ENCODE measurements at regions not wholly inside any gene's neighbourhood (a gene's known extent, or its start where the extent isn't known, plus 50 kb on each side); places are given as distances from the start of the nearest gene placed in this dataset.
A peak's percentile ranks its signal among the peaks of the same experiment; 100 is the strongest.
"Not testable (repeated sequence)": the region's sequence is repeated elsewhere in the genome, so short reads cannot be mapped to it uniquely, and the experiment has no call there.

DNA sequence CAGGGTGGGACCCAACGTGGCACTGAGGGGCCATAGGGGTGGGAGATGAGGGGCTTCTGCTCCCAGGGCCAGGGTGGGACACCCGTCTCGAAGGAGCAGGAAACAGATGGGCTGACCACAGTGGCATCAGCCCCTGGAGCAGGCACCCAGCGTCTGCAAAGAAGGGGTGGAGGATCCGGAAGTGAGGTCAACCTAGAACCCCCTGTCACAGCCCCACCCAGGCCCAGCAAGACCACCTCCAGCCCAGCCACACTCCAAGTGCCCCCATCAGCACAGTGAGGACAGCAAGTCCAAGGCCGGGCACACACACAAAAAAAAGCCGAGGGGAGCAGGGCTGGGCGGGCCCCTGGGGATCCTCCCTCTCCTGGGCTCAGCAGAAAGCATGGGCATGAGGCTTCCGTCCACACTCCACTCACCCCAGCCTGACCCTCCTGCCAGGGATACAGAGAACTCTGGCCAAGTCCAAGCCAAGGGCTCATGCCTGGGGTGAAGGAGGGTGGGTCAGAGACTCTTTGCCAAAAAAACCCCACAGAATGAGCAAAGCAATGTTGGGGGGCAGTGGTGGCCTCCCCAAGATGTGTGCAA is 111.0 kb downstream of the FOXL3 start:
- DNase-seq (peak in 1 of 2 donors; percentile 17), ATAC-seq (no peak)
- intact Hi-C loops (cut with DNase I, micrococcal nuclease): no loop called here

DNA sequence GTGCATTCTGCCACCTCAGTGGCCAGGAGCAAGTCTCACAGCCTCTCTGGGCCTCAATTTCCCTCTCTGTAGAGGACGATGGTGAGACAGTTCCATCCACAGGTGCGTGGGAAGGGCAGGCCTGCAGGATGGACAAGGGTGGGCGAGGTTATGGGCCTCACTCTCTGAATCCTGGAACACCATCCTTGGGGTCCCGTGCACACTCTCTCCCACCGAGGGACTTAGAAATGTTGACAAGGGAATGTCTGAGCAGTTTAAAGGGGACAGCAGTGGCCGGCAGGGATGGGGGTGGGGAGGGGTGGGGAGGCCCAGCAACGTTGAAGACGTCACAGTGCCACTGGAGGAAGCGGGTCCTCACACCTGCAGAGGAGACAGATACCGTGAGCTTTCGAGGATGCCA is 111.5 kb downstream of the FOXL3 start:
- DNase-seq (no peak), ATAC-seq (no peak)
- intact Hi-C loops (cut with DNase I, micrococcal nuclease): no loop called here

DNA sequence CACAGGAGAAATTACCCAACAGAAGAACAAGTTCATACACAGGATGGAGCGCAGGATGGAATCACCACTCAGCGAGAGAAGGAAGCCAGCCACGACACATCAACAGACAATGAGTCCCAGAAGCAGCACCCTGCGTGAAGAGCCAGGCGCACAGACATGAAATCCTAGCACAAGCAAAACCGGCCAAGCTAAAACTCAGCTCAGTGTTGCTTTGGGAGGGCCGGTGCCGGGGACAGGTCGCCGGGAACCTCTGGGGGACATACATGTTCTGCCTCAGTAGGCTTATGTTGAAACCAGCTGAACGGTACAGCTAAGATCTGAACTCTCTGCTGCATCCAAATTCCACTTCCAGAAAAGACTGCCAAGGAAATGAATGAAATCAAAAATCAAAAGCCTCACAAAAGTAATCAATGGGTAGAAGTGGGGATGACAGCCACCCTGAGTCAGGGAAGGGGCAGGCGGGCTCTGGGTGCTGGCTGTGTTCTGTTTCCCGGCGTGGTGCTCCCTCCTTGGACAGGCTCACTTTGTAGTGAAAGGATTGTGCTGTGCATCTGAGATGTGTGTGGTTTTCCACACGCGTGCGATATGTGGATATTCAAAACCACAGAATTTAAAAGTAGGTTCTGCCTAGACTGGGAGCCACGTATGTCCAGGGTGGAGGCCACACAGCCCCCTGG is 114.7 kb downstream of the PDGFA start:
- ATAC-seq (no peak), DNase-seq (no peak)
- intact Hi-C loops (cut with DNase I, micrococcal nuclease): no loop called here

DNA sequence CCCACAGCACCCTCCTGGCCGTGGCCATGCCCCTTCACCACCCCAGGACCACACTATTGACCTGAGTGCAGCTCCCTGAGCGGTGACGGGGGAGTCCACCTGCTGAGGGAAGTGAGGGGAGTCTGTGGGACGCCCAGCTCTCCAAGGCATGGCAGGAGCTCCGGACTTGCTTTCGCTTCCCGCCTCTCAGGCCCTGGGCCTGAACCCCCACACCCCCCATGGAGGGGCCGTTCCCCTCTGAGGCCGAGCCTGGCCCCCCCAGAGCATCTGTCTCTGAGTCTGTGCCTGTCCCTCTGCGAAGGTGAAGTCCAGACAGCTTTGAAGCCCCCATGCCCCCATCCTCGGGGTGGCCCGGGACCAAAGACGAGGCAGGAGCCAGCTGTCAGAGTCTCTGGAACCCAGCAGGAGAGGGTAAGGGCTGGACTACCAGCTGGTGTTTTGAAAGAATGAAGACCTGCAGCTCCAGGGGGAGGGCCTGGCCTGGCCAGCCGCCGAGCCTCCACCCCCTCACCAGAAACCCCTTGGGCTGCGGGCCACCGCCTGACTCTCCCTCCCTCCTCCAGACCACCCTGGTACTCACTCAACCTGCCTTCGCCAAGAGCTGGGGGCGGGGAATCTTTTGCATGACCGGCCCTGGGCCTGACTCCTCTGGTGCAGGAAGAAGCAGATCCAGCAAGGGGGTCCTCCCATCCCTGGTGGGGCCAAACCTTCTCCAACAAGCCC is 114.0 kb downstream of the PDGFA start:
- intact Hi-C loops (cut with DNase I, micrococcal nuclease): no loop called here
- ATAC-seq (no peak), DNase-seq (peak in 1 of 2 donors; percentile 19)

DNA sequence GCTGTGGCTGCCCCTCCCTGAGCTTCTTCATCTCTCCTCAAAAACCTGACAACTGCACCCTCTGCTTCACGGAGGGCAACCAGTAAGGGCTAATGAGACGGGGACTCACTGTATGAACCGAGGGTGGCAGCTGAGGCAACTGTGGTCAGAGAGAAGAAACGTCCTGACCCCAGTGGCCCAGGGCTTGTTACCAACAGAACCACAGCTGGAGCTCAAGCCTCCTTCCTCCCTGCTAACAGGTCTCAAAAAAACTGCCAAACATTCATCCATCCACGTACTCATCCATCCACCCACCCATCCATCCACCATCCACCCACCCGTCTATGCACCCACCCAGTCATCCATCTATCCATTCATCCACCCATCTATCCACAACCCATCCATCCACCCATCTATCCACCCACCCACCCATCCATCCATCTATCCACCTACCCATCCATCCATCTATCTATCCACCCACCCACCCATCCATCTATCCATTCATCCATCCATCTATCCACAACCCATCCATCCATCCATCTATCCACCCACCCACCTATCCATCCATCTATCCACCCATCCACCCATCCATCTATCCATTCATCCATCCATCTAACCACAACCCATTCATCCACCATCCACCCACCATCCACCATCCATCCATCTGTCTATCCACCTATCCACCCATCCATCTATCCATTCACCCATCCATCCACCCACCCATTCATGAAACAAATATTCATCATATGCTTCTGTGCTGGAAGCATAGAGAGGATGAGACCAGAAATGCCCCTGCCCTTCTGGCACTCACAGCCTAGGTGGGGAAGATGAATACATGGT is 111.7 kb downstream of the PDGFA start:
- intact Hi-C loops (cut with DNase I, micrococcal nuclease): no loop called here
- DNase-seq (no peak), ATAC-seq (no peak)

- intact Hi-C loops (cut with DNase I, micrococcal nuclease): no loop called here
- ATAC-seq: no peak
- DNase-seq: no peak
These were observed 110.8 kb downstream of the PDGFA start for GRCh38 chr7:408751-409311.

GRCh38 chr7:409339-410281 is 110.0 kb downstream of the PDGFA start:
- no peak for DNase-seq
- intact Hi-C loops (cut with DNase I, micrococcal nuclease): no loop called here
- ATAC-seq: no peak

DNA sequence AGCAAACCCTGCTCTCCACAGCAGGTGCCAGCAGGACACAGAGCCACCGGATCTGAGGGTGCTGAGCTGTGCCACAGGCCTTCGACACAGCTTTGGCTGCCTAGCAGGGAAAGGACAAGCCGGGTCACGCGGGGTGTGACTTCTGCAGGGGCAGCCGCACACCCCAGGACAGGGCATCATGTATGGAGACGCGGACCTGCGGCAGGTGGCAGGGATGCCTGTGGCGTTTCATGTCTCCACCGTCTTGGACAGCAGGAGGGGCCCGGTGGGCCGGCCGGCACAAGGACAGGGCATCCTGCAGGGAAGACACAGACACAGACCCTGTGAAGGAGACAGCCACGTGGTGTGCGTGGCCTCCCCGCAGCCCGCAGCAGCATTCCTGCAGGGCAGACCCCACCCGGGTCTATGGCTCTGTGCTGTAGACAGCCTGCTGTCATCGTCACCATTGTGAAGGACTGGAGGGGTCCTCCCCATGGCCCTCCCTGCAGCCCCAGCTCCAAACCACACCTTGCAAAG is 109.2 kb downstream of the PDGFA start:
- DNase-seq (no peak), ATAC-seq (no peak)
- intact Hi-C loops (cut with DNase I, micrococcal nuclease): no loop called here

GRCh38 chr7:411116-411515 is 108.5 kb downstream of the PDGFA start:
- ATAC-seq; intact Hi-C loops (cut with DNase I, micrococcal nuclease); DNase-seq: not testable (repeated sequence)

DNA sequence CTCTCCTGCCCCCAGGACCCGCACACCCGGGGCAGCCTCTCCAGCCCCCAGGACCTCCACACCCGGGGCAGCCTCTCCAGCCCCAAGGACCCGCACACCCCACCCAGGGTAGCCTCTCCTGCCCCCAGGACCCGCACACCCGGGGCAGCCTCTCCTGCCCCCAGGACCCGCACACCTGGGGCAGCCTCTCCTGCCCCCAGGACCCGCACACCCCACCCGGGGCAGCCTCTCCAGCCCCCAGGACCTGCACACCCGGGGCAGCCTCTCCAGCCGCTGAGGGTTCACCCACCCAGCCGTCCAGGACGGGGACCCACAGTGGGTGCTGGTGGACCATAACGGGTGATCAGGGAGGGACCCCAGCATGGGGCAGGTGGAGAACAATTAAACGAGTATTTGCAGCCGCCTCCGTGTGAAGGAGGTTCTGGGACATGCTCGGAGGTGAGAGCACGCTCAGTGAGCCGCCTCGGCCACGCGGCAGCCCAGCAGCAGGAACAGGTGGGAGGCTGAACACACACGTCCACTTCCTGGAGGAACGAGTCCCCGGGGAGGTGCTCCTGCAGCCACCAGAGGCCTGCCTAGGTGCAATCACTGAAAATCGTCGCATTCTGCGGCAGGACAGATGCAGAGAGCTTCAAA is 107.9 kb downstream of the PDGFA start:
- DNase-seq (no peak), ATAC-seq (no peak)
- intact Hi-C loops (cut with DNase I, micrococcal nuclease): no loop called here

- intact Hi-C loops (cut with DNase I, micrococcal nuclease): no loop called here
- no peak for DNase-seq
- ATAC-seq: no peak
These were observed 107.3 kb downstream of the PDGFA start for GRCh38 chr7:412313-412710.

- intact Hi-C loops (cut with DNase I, micrococcal nuclease): no loop called here
- no peak for ATAC-seq
- no peak for DNase-seq
These were observed 104.7 kb downstream of the PDGFA start for GRCh38 chr7:414681-415560.

DNA sequence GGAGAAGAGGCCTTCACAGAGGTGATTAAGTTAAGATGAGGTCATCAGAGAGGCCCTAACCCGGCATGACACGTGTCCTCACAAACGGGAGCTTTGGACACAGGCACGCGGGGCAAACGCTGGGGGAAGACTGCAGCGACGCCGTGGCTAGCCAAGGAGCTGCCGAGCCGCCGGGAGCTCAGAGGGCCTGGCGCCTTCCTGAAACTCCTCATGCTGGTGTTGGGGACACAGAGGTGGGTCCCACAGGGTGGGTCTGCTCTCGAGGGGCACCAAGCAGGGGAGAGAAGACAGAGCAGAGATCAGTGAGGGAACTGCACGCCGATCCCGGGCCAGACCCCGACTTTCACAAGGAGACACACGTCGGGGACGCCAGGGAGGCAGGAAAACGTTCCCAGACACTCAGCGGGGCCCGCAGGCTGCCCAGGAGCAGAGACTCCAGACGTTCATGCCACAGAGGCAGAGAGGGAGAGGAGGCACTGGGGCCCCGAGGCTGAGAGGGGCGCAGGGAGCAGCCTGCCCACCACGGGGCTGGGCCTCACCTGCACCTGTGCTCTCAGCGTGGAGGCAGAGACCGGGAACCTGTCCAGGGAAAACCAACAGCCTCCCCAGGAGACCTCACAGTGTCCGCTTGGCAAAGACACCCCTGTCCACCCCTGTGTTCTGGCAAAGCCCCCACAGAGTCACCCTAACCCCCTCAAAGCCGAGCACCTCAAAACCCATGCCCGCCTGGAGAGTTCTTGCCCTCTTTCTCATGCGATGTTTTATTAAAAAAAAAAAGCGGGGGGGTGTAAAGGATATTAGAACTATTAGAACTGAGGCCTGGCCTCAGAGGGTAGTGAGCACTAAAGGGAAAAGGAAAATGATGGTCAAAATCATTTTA is 103.8 kb downstream of the PDGFA start:
- no peak for DNase-seq
- intact Hi-C loops (cut with DNase I, micrococcal nuclease): no loop called here
- no peak for ATAC-seq

- intact Hi-C loops (cut with DNase I, micrococcal nuclease): no loop called here
- ATAC-seq (no peak), DNase-seq (no peak)
These were observed 102.7 kb downstream of the PDGFA start for GRCh38 chr7:416761-417624.

DNA sequence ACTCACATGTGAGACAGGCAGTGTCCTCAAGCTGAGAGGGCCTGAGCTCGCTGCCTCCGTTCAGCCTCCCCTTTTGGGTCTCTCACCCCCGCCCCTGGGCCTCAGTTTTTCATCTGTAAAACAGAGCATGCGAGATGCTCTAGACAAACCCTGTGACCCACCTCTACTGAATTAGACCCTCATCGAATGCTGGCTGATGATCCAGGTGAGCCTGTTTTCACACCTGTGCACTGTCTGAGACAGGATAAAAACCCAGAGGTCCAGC is 102.1 kb downstream of the PDGFA start:
- ATAC-seq: no peak
- DNase-seq: no peak
- intact Hi-C loops (cut with DNase I, micrococcal nuclease): no loop called here
